Ovary (tissue), 1 donor: ENCODE measurements at regions not wholly inside any gene's neighbourhood (a gene's known extent, or its start where the extent isn't known, plus 50 kb on each side); places are given as distances from the start of the nearest gene placed in this dataset. TPM values are rescaled to one million over a fixed set of nuclear protein-coding genes. Genes with fewer than 3 reads are reported as not detected.

Experiments
- small RNA-seq: library from RNA; depleted of rRNA; stranded (forward); fragments of <200 nt; gene quantifications from one replicate; pipeline ENCODE3, GENCODE V24; 2016

Small RNA genes in the stretch of these regions (small RNA-seq; reads per million reads assigned to genes)
- gene AC116562.3 = not detected
